ENCODE measurements at regions not wholly inside any gene's neighbourhood (a gene's known extent, or its start where the extent isn't known, plus 50 kb on each side); places are given as distances from the start of the nearest gene placed in this dataset.

DNA sequence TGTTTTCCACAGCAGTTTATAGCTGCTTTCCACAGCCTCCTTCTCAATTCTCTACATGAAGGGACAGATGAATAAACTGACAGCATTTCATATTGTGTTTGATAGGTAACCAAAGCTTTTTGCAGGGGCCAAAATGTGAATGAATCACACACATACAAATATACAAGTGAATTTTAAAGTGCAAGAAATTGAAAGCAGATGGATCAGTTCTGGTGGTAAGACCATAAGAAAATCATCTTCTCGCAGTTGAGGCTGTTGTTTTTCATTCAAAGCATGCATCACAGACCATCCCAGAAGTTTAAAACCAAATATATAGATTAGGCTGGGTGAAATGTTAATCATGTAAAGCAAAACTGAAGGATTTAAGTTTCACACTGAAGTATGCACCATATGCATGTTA lies 1569.4 kb downstream of the PCDH9 start:
- DNase-seq, result no peak

DNA sequence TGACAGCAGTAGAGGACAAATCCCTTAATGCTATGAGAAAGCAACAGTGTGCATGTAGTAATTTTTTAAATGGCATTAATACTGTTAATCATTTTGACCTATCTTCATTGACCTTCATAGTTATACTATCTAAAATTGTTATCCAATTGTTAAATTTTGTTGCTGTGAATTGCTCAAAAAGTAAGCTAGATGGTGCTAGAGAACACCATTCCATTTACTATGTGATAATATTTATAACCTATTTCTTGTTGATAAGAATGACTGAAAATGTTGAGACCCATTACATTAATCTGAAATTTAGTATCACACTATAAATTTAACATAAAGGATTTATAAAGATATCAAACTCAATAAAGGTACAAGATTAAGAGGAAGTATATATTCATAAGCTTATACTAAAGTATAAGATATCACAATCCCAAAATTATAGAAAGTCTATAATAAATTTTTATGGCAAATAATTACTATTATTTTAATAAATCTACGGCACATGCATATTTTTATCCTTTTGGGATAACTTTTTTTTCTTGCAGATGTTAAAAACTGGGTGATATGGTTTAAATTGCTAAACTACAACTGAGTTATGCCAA lies 1573.3 kb downstream of the PCDH9 start:
- peak; percentile 35 for DNase-seq

DNA sequence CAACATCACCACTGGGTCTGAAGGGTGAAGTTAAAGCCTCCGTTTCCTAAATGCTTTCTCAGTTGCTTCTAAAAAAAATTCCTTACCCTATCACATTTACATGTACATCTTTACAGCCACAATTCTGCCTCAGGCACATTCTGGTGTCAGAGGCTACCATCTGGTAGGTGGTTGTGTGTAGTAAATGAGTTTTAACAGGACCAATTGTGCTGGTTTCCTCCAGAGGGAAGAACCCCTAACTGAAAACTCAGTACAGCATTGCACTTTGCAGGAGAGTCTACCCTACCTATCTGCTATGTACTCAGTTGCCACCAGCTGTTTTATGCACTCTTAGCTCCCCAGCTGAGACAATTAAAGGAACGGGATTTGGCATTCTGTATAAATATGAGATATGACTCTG lies 1576.5 kb downstream of the PCDH9 start:
- DNase-seq, result no peak

DNA sequence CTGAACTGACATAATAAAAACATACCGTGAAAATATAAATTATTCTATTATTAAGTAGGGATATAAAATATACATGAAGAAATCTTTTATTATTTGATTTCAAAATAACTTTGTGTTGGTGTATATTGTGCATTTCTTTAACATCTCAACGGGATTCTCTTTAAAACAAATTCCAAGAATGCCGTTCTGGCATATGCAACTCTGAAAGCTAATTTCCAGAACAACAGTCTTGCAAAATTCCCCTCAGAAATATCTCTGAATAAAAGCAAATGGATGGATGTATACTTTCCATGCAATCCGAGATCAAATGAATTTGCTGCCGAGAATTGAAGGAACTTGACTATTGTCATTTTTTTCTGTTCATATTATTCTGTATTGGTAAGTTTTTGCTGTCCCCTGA lies 1579.8 kb downstream of the PCDH9 start:
- no peak for DNase-seq

DNA sequence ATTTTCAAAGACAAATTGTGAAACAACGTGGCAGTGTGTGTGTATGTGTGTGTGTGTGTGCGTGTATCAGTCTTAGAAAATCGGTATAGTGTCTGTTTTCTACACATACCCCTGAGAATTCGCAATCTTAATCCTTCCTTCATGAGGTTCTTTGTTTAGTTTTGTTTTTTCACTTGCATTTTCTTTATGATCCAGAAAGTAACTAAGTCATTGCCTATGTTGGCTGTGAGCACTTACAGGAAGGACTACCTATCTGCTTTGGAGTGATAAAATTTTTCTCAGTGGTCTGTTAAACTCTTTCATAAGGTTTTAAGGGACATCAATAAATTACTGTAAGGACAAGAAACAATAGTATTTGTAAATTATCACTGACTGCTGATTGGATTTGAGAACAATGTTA lies 1587.1 kb downstream of the PCDH9 start:
- DNase-seq, result peak; percentile 4

DNA sequence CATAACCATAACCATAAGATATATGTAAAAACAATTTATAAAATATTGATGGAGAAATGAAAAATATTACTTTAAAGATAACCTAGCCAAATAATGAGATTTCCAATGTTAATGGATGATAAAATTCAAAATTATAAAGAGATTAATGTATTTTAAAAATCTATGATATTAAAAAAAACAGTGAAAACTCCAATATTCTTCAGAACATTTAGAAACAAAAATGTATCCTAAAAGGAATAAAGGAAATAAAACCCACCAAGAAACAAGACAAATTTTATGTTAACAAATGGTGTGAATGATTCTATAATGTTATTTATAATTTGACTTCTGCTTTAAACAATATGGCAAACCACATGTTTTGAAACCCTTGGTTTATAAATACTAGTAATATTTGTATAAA lies 1587.8 kb downstream of the PCDH9 start:
- no peak for DNase-seq

DNA sequence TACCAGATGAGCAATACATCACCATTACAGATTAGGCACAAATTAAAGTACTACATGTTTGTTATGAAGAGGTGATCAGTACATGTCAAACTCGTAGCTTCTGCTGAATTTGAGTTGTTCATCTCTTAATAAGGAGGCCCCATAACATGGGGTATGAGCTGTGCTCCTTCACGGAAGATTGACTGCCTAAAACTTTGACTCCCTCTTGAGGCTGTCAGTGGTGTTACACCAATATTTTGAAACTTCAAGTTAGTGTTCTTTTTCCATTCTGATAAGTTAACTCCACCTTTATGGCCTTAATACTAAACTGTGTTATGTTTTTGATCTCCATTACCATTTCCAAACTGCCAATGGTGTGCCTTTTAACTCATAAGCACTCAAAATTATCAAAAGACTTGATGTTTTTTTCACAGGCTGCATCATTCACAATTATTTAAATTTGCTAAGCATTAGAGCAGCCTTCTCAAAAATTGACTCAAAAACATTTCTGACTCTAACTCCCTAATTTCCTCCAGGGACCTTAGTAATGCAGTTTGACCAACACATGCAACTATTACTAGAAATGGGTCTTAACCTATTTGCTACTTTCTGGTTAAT lies 1591.5 kb downstream of the PCDH9 start:
- peak; percentile 76 for DNase-seq

DNA sequence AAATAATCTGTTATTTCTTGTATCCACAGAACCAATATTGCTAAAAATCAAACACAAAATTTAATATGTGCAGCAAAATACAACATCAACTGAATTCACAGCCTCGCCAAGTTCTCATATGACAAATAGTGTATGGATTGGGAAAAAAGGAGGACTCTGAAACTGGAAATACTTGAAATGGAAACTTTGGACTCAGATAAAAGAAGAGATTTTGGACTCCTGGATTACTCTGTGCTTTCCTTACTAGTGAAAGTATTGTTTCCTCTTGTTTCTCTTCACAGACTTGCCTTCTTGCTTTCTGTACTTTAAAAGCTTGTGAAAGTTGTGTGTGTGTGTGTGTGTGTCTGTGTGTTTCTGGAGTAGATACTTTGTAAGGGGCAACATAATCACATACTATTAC lies 1596.3 kb downstream of the PCDH9 start:
- no peak for DNase-seq

DNA sequence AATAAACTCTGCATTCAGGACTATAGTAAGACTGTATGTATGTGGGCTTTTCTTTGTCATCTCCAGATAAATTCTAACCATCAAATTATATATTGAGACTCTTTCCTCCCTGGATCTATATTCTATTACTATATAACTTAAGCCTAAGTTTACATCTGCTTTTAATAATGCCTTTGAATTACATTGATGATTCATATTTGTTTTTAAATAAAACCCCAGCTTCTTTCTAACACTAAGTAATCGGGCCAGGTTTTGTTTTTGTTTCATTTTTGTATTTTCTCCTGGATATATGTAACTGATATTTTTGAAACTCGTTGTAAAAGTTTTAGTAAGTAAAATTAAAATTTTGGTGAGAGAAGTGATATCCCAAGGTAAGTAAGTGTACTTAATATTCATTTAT lies 1599.1 kb downstream of the PCDH9 start:
- DNase-seq, result no peak

DNA sequence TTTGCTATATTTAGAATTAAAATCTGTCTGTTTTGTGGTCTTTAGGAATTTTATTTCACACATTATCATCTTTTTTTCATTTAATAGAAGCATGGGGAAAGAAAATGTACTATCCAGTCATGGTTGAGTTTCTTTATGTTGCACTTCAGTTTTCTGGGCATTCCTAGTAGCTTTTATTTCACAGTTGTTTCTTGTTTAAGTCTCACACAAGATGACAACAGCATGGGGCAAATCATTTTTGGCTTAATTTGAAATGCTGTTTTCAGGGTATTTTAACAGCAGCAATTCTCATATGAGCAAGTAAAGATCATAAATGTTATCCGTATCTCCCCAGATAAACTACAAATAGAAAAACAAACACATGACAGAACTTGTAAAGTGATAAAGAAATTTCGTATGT lies 1600.2 kb downstream of the PCDH9 start:
- DNase-seq, result no peak

DNA sequence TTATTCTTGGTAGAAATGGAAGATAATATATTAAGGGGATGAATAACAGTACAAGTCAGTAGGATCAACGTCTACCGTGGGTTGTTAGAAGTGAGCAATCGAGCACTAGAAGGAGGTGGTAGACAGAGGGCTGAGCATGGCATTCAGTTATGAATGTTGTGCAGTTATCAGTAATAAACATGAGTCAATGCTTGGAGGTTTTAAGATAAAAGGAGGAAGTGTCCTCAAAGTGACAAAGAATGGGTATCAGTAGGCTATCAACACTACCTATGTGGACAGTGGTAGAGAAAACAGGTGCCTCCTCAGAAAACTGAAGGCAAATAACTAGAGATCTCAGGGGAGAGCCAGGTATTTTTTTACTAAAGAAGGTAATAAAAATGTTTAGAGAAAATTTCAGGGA lies 1607.0 kb downstream of the PCDH9 start:
- DNase-seq, result peak; percentile 42

DNA sequence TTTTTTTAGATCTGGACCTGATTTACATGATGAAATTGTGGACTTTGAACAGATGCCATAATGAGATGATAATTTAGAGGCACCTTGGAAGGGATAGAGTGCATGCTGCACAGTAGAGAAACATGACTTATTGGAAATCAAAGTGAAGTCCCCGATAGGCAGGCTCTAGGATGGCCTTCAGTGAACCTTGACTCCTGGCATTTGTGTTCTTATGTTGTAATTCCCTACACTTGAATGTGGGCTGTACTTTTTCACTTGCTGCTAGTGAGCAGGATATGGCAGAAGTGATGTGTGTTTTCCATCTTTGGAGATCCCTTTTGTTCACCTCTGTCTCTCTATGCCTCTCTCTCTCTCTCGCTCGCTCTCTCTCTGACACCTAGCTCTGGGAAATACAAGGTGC lies 1614.6 kb downstream of the PCDH9 start:
- DNase-seq, result no peak

DNA sequence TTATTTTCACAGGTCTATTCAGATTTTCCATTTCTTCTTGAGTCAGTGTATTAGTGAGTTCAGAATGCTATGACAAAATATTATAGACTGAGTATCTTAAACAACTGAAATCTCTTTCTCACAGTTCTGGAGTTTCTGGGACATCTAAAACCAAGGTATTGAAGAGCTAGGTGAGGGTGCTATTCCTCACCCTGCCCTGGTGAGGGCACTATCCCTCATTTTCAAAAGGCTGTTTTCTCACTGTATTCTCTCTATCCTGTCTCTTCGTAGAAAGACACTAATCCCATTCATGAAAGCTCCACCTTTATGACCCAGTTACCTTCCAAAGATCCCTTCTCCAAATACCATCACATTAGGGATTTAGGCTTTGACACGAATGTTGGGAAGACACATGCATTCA lies 1617.1 kb downstream of the PCDH9 start:
- peak; percentile 10 for DNase-seq

DNA sequence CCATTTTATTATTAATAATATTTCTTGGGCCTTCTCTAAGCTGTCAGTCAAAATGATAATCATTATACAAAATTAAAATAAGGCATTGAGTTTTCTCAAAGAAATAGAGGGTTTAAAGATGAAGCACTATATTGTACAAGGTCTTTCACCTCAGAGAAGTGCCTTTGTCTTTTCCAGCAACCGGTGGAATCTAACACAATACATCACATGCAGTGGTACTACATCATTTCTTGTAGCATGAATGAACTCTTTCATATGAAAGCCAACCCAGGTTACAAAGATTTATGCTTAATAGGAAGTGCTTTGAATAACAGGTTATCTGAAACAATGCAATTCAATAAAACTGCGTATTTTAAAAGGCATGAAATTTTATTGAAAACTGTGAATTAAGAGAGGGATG lies 1620.8 kb downstream of the PCDH9 start:
- DNase-seq, result no peak

DNA sequence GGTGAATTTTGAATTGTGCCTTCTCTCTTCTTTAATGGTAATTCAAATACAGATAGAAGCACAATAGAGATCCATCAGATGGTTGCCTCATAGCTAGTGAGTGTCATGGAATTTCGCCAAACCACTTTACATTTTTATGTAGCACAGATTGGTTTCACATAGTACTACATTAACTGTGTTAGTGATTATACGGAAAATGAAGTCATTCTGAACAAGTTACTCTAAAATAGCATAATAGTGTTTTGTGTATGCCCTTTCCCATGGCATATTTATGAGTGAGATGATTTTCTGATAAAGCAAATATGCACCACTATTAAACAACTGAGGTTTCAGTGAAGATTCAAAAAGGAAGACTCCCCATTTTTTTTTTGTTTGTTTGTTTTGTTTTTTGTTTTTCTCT lies 1623.5 kb downstream of the PCDH9 start:
- no peak for DNase-seq

DNA sequence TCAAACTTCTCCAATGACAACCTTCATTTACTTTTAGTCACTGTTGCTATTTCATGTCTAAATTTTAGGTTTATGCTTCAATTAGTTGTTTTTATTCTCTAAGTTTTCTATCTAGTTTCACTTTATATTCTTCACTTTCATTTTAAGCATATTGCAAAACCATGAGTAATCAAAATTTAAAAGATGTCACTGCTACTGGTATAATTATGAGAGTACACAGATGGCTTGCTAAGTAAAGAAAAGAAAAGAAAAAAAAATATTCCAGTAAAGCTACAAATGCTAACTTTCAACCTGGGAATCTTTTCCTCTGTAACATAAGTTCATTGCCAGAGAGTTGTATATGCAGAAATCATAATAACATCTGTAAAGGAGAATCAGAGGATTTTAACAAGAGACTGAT lies 1624.7 kb downstream of the PCDH9 start:
- no peak for DNase-seq

DNA sequence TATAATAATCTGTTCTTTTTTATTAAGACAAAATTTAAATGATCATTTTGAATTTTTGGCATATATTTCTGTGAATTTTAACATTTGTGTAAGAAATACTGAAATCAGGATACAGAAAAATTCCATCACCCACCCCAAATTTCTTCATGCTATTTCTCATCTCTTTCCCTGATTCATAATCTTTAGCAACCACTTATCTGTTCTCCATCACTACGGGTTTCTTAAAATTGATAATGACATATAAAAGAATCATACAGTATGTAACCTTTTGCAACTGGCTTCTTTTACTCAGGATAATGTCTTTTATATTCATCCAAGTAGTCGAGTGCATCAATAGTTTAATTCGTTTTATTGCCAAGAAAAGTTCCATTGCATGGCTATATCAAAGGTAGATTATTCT lies 1627.0 kb downstream of the PCDH9 start:
- DNase-seq, result no peak

DNA sequence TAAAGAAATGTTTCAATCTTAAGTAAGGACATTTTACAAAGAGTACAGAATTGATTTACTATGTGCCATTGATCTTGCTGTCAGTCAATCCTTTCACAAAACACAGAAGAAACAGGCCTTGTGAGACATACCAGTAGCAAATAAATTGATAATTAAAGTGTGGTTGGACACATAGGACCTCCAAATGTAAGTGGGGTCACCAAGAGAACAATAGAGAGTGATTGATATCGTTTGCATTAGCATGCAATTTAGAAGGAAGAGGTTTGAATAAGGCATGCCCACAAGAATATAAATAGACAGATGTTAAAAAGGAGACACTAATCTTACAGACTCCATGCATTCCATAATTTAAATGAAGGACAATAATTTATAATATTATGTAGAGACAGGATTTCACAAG lies 1628.3 kb downstream of the PCDH9 start:
- DNase-seq, result no peak

DNA sequence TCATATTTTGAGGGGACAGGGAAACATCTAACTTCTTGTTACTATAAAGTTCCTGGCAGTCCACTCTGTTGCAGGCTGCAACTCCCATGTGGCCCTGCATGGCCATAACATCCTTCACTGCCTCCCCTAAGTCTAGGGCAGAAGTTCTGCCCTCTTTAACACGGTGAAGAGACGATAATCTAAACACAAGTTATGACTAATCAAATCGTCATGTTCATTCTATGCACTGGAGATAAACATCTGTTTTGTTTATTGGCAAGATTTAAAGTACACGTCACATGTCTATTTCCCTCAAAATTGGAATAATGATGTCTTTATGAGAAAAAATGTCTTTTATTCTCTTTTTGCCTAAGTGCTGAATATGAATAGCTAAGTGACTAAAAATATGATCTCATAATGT lies 1629.4 kb downstream of the PCDH9 start:
- no peak for DNase-seq

DNA sequence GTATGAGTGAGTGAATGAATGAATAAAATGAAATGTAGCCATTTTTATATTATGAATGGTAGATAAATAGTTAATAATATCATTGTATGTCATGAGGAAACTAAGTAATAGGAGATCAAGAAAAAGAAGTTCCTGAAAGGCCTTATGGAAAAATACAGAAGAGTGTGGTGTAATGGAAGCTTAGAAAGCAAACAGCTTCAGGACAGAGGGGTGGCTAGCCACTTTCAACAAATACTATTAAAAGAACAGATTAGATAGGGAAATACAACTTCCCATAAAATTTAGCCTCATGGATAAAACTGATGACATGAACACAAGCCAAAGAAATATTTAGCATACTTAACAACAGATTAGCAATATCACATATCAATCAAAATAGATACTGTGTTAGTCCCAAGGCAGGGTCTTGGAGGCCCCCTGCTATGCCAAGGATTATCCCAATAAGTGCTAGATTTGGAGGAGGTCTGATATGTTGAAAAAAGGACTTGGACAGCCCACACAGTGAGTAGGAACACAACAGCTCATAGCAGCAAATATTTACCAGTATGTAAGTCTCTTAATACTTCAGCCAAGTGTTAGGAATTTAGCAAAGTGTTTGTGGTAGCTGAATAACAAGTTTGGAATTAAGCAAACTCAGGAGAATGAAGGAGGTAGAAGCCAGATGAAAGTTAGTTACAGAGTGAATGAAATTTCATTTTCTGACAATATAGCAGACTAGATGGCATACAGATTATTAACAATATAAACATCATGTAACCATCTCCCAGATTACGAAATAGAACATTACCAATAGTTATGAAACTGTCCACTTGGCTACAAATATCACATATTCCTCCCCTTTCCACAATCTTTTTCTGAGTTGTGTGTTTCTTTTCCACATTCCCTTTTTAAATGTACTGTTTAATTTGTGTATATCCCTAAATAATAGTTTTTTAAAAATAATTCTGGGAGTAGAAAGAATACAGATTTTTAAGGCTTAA lies 1632.0 kb downstream of the PCDH9 start:
- no peak for DNase-seq

DNA sequence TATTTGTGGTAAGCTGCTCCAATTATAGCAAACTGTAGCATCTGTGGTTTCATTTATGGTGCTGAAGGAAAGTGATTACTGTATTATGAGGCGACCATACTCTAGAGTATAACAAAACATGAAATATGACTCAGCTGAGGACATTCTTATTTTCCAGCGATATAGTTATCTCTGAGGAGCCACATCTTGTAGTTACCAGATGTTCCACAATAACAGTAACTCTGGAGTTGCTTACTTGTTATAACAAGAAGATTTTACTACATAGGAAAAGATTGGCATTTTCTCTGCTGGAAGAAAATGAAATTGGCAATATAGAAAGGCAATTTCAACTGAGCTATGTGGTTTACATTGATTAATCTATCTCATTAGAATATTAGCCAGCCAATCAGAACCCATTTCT lies 1634.2 kb downstream of the PCDH9 start:
- DNase-seq, result peak; percentile 10

DNA sequence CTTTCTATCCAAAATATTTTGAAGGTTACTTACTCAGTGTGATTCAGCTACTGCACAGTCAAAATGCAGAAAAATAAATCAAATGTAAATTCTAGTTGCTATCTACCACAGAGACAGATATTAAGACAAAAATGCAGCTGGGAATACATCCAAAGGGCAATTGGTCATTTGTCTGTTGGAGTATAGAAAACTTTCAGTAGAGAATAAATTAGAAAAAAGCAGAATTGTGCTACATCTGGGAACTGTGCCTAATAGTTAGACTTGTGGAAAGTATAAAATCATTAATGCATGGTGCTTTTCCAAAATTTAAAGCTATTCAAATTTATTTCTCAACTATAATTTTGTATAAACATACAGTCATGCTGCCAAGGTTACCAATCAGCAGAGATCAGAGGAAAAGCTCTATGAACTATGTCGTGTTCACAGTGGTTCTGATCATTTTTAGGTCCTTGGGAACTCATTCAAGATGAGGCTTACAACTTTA lies 1635.8 kb downstream of the PCDH9 start:
- no peak for DNase-seq

DNA sequence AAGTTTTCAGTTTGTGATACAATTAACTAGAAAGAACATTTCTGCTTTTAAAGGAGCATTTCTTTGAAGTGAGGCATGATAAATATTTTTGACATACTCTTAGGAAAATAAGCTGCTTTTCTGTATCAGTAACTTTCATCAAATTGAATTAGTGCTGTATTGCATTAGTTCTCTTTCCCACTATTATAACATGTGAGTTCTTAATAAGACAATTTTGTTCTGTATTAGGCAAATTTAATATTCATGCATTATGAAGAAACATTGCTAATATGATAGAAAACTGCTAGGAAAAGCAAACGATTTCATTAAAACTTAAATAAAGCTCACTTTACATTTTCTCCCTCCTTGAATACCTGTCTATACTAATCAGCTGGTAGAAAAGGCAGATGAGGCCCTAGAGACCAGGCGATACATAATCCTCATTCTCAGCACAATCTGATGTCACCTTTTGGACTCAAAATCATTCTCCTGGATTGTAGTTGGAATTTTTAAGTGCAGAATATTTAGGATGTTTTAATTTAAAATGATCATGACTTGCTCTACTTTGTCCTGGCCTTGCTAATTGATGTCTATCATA lies 1636.8 kb downstream of the PCDH9 start:
- DNase-seq, result no peak

DNA sequence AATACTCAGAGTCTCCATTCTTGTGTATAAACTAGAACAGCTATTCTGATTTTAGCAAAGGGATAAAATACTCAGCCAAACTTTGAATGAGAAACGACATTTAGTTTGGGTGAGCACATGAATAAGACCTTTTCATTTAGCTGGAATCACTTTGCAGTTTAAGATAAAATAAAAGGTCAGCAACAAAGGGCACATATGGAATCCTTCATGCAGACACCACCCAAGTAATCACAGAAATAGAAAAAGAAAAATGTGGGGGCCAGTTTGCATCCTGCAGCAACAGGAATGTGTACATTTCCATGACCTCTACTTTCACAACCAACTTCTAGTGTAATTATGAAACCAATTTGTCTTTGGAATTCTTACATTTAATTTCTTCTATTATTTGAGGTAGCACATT lies 1637.4 kb downstream of the PCDH9 start:
- DNase-seq, result no peak
